Superior temporal gyrus (tissue), 1 donor: ENCODE measurements at regions not wholly inside any gene's neighbourhood (a gene's known extent, or its start where the extent isn't known, plus 50 kb on each side); places are given as distances from the start of the nearest gene placed in this dataset.

ENCODE experiments used
- DNase-seq: peaks from one replicate; pipeline ENCODE4 v3.0.0-alpha.2; 2016; ENCODE audit errors: extremely low spot score

DNA sequence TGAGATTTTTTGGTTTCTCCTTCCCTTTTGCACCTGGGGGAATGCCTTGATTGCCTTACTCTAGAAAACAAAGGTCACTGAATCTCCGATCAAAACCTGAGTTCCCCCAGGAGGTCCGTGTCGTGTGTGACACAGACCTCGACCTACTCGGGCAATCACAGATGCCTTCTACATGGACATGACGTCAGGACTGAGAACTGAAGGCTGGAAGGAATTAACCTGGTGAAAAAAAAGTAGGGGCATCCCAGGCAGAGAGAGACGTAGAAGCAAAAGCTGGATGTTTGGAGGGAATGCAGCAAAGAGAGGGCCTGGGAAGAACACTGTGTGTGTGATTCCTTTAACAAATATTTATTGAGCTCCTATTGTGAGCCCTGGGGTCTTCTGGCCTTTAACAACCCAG lies 178.0 kb downstream of the PRDM2 start:
- no peak for DNase-seq

DNA sequence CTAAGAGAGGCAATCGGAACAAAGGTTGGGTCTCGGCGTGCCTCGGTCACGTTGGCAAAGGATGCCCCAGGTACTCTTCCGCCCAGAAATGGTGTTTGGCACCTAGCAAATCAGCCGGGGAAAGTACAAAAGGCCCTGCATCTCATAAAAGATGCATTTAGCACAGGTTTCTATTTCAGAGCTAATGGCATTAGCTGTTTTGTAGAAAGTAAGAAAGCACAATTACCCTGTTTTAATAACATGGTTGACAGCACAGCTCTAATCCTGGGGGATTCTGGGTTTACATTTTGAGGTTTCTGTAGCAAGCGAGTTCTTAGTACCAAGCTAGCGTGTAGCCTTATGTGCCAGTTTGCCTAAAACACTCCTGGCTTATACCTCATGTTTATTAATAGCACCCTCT lies 178.5 kb downstream of the PRDM2 start:
- no peak for DNase-seq

DNA sequence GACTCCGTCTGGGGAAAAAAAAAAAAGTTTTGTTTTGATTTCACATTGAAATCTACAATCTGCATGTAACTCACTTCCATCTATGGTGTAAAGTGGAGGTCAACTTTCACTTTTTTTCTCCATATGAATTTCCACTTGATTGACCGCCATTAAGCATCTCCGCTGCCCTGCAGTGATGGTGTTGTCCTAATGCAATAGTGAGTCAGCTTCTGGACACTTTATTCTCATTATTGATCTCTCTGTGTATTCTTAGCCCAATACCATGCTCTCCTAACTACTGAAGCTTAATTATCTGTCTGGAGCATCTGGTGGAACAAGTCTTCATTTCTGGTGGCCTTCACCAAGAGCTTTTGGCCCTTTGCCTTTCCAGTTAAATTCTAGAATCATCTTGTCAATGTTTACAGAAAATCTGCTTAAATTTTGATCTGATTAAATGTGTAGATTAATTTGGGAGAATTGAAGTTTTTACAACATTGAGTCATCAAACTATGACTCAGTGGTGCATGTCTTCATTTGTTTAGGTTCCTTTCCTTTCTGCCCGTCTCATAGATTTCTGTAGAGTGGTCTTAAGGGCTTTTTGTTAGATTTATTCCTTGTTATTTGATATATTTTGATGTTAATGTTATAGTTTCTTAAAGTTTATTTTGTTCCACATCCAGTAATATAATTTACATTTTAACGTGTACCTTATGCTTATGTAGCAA lies 181.5 kb downstream of the PRDM2 start:
- DNase-seq = no peak

DNA sequence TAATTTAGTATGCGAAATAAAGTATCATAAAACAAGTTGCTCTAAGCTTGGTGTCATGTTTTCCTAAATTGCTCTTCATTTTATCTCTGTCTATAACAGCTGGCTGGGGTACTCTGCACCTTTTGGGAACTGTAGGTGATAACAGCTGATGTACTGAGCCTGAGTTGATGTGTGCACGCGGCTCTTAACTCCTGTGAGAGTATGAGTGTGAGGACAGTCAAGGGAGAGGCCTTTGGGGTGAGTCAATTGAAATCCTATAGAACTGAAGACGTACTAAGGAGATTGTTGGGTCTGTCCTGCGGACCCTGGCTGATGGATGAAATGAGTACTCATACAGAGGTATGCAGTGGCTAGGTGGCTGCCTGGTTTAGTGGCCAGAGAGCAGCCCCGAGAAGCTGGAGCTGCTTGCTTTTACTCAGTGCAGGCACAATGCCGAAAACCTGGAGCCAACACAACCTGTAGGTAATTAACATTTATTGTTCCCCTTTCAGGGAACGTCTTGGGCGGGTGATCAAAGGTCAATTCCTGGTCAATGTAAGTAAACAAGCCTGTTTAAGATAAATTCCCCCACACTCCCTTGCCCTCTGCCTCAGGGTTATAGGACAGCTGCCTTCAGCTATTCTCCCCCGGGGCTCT lies 188.5 kb downstream of the PRDM2 start:
- no peak for DNase-seq

DNA sequence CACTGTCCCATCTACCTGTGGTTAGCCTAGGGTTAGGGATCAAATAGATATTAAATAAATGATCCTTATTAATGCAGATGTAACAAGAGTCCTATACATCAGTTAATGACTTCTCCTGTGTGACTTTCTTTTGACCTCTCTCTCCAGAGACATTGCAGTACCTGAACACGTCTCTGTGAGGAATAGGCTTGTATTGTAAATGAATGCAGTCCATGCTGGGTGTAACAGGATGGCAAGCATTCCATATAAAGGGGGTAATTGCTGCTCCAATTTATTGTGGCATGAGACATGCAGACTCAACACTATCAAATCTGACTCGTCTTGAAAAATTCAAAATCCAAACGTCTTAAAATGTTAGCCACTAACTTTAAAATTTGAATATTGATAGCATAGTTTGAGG lies 189.5 kb downstream of the PRDM2 start:
- no peak for DNase-seq

DNA sequence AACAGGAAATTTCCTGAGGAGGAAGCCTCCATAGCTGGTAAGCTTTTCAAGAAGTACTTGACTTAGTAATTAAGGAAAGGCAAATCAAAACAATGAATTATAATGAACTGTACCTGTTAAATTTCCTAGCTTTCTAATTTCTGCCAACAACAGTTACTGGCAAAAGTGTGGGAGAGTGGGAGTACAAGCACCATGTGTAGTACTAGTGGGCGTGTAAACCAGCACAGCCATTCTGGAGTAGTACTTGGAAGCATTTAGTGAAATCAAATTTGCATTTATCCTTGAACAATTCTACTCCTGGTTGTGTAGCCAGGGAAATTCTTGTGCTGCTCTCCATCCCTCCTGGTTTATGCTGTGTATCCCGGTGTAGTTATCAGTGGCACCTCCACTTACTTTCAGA lies 190.8 kb downstream of the PRDM2 start:
- peak; percentile 52 for DNase-seq

DNA sequence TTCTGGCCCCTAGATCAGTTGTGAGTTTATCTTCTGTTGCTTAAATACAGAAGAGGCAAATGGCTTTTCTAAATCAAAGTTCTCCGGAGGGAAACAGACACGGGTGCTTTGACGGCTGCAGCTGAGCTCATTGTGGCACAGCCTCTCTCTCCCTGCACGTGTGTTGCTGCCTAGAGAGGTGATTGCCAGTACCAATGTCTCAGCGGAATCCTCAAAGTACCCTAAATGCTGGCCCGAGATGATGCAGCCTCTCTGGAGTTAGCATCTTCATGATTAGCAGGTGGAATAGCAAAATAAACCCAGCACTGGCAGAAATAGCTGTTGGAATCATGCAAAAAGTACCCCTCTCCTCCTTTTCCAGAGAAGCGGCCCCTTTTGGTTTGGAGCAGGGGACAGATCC lies 192.2 kb downstream of the PRDM2 start:
- DNase-seq = no peak

DNA sequence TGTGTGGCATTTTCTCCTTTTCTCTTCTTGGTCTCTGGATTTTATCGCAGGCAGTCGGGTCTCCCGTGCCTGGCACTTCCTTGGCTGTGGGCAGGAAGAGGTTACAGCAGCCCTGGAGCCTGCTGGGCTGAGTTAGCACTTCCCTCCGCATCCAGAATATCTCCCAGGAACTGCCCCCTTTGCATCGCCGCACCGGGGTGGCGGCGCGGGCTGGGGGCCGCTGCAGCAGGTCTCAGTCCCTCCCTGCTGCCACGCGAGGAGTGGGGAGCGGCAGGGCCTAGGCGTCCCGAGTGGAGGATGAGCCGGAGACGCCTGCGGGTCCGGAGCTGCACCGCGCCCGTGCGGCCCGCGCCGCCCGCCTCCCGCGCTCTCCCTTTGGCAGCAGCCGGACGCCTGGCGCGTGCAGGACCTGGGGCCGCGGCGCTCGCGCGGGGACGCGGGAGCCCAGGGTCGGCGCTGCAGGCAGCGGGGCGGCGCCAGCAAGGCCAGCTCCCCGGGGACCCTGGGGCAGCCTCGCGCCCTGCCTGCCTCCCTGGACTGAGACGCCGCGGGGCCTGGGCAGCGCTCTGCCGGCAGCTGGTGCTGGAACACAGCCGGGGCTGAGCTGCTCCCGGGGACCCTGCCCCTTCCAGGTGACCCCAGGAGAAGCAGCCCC lies 192.8 kb downstream of the PRDM2 start:
- DNase-seq = no peak

DNA sequence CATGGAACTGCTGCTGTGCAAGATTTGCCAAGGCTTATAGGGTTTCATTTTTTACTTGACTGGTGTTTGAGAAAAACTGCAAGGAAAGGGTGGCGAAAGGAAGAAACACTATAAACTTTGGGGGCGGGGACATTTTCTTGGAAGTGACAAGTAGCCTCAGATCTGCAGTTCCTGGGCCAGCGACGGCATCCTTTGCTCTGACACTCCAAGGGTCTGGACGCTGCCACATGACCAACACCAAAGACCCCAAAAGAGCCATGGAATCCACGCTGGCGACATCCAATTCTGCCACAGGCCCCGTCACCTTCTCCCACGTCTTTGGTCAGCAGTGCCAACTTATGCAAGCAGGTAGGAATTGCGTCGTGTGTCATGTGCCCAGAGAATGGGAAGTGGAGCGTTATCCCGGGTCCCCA lies 193.4 kb downstream of the PRDM2 start:
- DNase-seq = no peak

DNA sequence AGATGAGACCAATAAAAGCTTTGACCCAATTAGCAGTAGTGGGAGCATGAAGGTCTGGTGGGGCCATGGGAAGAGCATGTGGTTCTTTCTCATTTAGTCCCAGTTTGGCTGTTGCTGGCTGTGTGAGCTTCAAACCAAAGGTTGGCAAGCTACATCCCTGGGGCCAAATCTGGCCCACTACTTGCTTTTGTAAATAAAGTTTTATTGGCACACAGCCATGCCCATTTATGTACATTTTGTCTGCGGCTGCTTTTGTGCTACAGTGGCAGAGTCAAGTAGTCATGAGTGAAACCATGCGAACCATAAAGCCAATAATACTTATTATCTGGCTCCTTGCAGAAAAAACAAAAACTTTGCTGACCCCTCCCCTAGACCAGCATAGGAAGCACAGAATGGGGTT lies 196.9 kb downstream of the PRDM2 start:
- no peak for DNase-seq

DNA sequence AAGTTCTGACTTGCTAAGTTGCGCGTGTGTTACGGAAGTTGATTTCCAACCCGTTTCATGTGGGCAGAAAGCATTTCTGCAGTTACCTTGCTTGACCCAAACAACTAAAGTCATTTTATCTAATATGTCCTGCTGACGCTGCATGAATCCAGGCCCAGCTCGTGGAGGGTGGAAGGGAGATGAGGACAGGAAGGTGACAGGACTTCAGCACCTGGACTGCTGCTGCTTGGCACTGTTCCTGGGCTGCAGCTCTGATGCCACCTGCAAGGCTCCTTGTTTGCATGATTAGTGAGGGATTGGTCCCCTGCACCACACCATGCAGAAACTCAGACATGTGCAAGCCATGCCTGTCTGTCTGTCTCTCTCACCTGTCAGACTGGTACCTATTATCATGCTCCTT lies 198.4 kb downstream of the PRDM2 start:
- DNase-seq = no peak

DNA sequence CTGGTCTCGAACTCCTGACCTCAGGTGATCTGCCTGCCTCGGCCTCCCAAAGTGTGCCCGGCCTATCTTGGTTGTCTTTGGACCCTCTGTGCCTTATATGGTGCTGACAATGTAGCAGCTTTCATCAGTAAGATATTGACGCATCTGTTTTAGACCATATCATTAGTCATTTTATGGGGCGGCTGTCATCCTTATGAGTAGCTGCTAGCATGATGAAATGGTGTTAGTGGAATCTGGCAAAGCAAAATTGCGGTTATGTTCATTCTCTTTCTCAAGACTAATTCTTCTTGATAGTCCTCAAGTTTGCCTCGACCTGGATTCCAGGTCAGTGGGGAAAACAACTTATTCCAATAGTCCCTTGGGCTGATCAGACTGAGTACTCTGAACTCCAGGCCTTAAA lies 199.9 kb downstream of the PRDM2 start:
- DNase-seq = no peak

DNA sequence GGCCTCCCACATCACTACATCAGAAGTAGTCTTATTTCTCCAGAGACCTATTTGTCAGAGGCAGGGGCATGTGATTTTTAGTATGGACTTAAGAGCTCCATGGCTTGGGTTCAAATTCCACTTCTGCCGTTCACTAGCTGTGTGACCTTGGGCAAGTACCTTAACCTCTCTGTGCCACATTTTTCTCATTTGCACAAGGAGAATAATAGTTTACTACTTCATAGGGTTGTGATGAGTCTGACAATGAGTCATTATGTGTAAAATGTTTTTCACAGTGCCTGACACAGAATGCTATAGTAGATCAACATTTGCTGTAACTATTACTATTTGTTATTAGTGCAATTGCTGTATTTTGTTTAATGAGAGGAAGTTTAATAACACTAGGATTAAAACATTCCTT lies 200.6 kb downstream of the PRDM2 start:
- DNase-seq = no peak

DNA sequence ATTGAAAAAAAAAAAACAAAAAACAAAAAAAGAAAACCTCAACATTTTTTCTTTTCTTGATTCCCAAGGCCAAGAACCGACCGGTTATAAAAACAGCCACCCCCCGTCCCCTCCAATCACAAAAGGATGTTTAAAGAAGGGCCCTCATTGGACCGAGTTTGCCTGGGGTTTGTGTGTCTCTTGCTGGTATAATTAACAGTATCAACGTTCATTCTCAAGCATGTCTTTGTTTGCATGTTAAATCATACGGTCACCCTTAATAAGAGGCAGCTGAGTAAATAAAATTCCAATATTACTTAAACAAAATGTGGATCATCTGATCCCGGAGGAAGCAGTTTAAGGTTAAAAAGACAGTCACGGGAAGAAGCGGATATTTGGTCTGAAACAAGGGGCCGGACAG lies 201.1 kb downstream of the PRDM2 start:
- DNase-seq = no peak

DNA sequence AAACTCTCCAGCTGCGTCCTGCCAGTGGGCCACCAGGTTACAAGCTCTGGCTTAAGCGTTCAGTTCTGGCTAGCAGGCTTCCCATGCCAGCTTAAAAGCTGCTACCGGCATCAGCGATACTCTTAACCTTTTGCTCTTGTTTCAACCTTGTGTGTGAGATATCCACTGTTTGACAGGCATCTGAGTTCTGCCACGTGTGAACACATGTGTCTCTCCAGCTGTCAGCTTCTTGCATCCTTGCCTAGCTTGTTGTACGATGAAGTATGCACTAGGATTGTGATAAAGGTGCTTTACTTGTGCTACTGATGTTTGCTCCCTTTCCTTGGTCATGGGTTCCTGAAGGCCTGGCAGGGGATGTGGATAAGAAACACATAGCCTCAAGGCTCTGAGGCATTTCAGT lies 201.6 kb downstream of the PRDM2 start:
- DNase-seq = no peak

DNA sequence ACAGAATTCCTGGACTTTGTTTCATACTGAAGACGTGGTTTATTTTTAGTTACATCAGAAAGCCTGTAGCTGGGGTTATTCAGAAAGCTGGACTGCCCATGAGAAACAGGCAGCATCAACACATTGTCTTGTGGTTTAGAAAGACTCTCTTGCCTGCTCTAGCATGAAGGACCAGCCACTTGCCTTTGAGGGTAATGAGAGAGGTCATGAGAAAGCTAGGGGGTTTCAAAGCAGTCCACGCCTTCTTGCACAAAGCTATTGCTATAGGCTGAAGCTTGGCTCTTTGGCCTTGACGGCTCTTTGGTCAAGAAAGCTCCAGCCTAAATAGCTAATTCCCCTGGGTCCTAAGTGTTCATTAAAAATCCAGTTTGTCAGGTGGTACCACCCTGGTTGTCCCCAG lies 208.1 kb downstream of the PRDM2 start:
- DNase-seq = no peak

DNA sequence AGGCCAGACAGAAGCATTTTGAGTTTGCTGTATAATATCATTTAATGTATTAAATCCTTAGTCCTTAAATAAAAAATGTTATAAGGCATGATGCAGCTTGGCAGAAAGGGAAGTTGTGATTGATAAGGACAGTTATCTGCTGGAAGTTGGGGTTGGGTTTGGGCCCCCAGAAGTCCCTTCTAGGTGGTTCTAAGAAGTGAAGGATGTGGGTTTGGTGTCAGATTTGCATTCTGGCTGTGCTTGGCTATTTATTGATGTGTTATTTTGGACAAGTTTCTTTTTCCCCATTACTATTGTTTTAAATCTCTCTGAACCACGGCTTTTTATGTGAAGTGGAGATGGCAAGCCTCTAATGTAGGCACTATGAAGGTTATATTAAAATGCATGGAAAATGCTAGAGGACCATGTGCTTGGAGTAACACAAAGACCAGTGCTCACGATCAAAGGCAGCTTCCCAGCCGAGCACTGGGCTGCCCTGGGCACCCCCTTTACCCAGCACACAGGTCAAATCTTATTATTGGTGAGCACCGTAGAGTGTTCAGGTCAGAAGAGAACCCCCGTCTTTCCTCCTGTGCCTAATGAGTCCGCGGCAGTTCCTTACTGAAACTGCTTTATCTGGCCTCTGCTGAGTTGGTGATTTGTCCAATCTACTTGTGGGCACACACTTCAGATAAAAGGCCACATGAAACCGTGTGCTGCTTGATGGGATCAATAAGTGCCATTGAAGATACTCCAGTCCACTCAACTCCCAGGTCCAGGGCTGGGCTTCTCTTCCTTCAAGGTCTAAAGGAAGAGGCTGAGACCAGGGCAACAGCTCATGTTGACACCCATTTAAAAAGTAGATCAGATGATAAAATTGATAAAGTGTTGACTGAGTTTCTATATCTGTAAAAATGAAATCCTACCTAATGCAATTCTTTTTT lies 212.0 kb downstream of the PRDM2 start:
- DNase-seq = no peak

DNA sequence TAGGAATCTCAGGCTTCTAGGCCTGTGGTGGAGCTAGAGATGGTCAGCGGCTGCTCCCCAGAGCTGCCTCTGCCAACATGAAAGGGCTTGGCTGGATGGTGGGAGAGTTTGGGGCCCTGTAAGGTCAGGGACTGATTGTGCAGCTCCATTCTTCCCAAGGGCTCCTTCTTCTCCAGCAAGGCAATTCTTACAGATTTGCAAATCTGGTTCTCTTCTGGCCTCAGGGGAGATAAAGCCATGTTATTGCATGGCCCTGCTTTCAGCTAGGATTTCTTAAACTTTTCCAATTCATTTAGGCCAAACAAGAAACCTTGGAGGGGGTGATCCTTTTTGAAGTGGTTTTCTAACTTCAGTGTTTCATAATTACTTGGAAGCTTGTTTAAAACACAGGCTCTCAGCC lies 213.4 kb downstream of the PRDM2 start:
- DNase-seq = no peak

DNA sequence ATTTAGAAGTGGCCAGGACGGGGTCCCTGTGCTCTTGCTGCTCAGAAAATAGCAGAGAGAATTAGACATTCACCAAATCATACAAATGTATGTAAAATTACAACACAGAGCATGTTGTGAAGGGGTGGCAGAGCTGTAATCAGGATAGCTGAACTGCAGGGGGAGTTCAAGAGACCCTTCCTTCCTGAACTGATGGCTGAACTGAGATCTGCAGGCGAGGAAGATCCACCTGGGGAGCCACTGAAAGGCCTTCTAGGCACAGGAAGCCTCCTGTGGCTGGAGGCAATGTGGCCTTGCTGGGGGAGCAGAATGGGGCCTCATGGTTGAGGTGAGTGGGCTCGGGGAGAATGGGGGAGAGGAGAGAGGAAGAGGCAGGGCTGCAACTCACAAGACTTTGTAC lies 216.5 kb downstream of the PRDM2 start:
- DNase-seq = no peak

DNA sequence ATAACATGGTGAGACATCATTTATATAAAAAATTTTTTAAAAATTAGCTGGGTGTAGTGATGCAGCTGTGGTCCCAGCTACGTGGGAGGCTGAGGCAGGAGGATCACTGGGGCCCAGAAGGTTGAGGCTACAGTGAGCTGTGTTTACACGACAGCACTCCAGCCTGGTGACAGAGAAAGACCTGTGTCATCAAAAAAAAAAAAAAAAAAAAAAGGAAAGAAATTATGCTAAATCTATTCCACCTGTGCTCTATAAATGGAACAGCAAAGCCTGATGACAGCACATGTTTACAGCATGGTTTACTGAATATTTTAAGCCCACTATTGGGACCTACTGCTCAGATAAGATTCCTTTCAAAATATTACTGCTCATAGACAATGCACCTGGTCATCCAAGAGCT lies 217.6 kb downstream of the PRDM2 start:
- DNase-seq = no peak

DNA sequence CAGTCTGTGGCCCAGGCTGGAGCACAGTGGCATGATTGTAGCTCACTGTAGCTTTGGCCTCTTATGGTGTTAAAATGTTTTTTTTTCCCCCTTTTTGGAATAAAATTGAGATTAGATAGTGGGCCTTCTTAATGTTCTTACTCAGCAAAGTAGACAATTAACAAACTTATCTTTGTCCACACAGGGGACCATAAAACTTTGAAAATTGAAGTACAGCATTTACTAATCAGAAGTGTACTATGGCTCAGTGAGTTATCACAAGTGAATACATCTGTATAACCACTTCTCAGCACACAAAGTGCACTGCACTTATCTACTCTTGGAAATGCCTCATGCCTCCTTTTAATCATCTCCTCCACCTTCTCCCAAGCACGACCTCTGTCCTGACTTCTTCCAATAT lies 218.9 kb downstream of the PRDM2 start:
- no peak for DNase-seq

DNA sequence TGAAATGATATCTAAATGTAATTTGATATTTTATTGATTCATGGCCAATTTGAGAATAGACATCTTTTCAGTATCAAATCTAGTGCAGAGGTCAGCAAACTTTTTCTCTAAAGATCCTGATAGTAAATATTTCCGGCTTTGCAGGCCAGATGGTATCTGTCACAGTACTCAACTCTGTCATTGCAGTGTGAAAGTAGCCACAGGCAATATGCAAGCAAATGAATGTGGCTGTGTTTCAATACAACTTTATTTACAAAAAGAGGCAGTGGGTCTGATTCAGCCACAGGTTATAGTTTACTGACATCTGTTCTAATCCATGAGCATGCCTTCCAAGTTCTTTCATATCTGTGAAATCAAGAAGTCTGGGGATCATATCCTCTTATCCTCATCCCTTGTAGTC lies 221.2 kb downstream of the PRDM2 start:
- DNase-seq = no peak
